Bronchial epithelial cell (primary cell): ENCODE measurements at regions not wholly inside any gene's neighbourhood (a gene's known extent, or its start where the extent isn't known, plus 50 kb on each side); places are given as distances from the start of the nearest gene placed in this dataset.
"Not testable (repeated sequence)": the region's sequence is repeated elsewhere in the genome, so short reads cannot be mapped to it uniquely, and the experiment has no call there.

Source experiments
- DNase-seq: peaks from one replicate; pipeline ENCODE4 v3.0.0-alpha.2; 2010; ENCODE audit warnings: low read depth
- FAIRE-seq: peaks from 2 replicates; lab custom pipeline; 2011; peaks lifted over from hg19 to GRCh38; lab: Jason Lieb, UNC
- H3K27me3 ChIP-seq: 2 replicates; pipeline ENCODE4 v1.5.1; 2011; ENCODE audit warnings: low read length; ENCODE audit not compliant: control insufficient read depth, insufficient read depth
- H3K36me3 ChIP-seq: 2 replicates; pipeline ENCODE4 v1.5.1; 2011; ENCODE audit warnings: low read length; ENCODE audit not compliant: control insufficient read depth, insufficient read depth
- H3K4me3 ChIP-seq: 2 replicates; pipeline ENCODE4 v1.5.1; 2011; ENCODE audit warnings: mild to moderate bottlenecking, low read depth, low read length, control low read depth
- CTCF ChIP-seq: IDR thresholded peaks from 2 replicates; pipeline ENCODE4 v1.5.1; 2011; ENCODE audit warnings: mild to moderate bottlenecking, moderate library complexity, low read length, control low read depth, inconsistent platforms; ENCODE audit not compliant: insufficient read depth, severe bottlenecking

- no peaks in the 10 kb centered on the region for H3K27me3 ChIP-seq
- TF ChIP-seq CTCF, result no peak
- H3K36me3 ChIP-seq, result no peaks in the 10 kb centered on the region
- DNase-seq, result no peak
- no peak for FAIRE-seq
- H3K4me3 ChIP-seq, result no peak overlapping the region
Measured at GRCh38 chr10:6787718-6788117, 207.6 kb upstream of the PRKCQ start.

GRCh38 chr10:6787091-6787490, 207.0 kb upstream of the PRKCQ start:
- Histone ChIP-seq H3K27me3 (no peaks in the 10 kb centered on the region), H3K36me3 (no peaks in the 10 kb centered on the region), H3K4me3 (no peak overlapping the region)
- FAIRE-seq (no peak), DNase-seq (no peak)
- TF ChIP-seq CTCF, result no peak

GRCh38 chr10:6786579-6787031, 206.5 kb upstream of the PRKCQ start:
- no peak for FAIRE-seq
- Histone ChIP-seq H3K4me3 (no peak overlapping the region), H3K27me3 (no peaks in the 10 kb centered on the region), H3K36me3 (no peaks in the 10 kb centered on the region)
- DNase-seq, result peak; percentile 61
- peak; percentile 56 for TF ChIP-seq CTCF

GRCh38 chr10:6784429-6784828, 204.4 kb upstream of the PRKCQ start:
- not testable (repeated sequence) for FAIRE-seq, DNase-seq, H3K36me3 ChIP-seq, H3K27me3 ChIP-seq, H3K4me3 ChIP-seq

GRCh38 chr10:6783471-6783870, 203.4 kb upstream of the PRKCQ start:
- H3K27me3 ChIP-seq, result no peaks in the 10 kb centered on the region
- DNase-seq, result no peak
- no peak for TF ChIP-seq CTCF
- H3K4me3 ChIP-seq, result no peak overlapping the region
- H3K36me3 ChIP-seq, result no peaks in the 10 kb centered on the region
- FAIRE-seq, result no peak

GRCh38 chr10:6782378-6782777, 202.3 kb upstream of the PRKCQ start:
- no peak for TF ChIP-seq CTCF
- no peaks in the 10 kb centered on the region for H3K27me3 ChIP-seq
- no peak for DNase-seq
- H3K4me3 ChIP-seq, result no peak overlapping the region
- no peaks in the 10 kb centered on the region for H3K36me3 ChIP-seq
- FAIRE-seq, result no peak
